Psoas muscle (tissue), 7 donors: ENCODE measurements at regions not wholly inside any gene's neighbourhood (a gene's known extent, or its start where the extent isn't known, plus 50 kb on each side); places are given as distances from the start of the nearest gene placed in this dataset.

Source experiments
- ATAC-seq, 4 donors: fragments of 200-7000 bp; cut with Tn5 transposase; one replicate each; pipeline ENCODE4 v1.9.1; 2020; ENCODE audit warnings: moderate library complexity in 3 of 4, mild to moderate bottlenecking in 2 of 4
- DNase-seq, 2 donors: peaks; one replicate each; pipeline ENCODE4 v3.0.0-alpha.2; 2020
- H3K27ac ChIP-seq: fragments of 200-600 bp; one replicate; pipeline ENCODE4 v1.8.0; 2022
- H3K27me3 ChIP-seq, 3 donors: fragments of 200-600 bp in 1 of 3; one replicate each; pipeline versions ENCODE4 v1.6.1 to v1.8.0; 2013 to 2022; ENCODE audit warnings: low read length in 2 of 3, mild to moderate bottlenecking in 2 of 3, moderate library complexity in 1 of 3; ENCODE audit not compliant: insufficient read depth in 3 of 3
- H3K36me3 ChIP-seq, 2 donors: fragments of 200-600 bp in 1 of 2; one replicate each; pipeline versions ENCODE4 v1.6.1 to v1.8.0; 2013 to 2022; ENCODE audit warnings: low read depth in 1 of 2, mild to moderate bottlenecking in 1 of 2, moderate library complexity in 1 of 2; ENCODE audit not compliant: insufficient read depth in 1 of 2
- H3K4me1 ChIP-seq: fragments of 200-600 bp; one replicate; pipeline ENCODE4 v1.8.0; 2022
- H3K4me3 ChIP-seq: fragments of 200-600 bp; one replicate; pipeline ENCODE4 v1.8.0; 2022; ENCODE audit warnings: mild to moderate bottlenecking
- H3K9me3 ChIP-seq: fragments of 200-600 bp; one replicate; pipeline ENCODE4 v1.8.0; 2022
- WGBS, 3 donors: extraction: QIAGEN DNeasy Blood & Tissue Kit; methylation state at CpG; one replicate each; pipeline versions ENCODE4 v1.1.6 to v1.1.7; 2013; 5-methylcytosine and 5-hydroxymethylcytosine counted together
- intact Hi-C, 2 donors: fragments of 100-400 bp; cut with DNase I; formaldehyde crosslinking; loops; one replicate each; pipeline versions ENCODE4 v1.11.0 to v1.14.2; 2022
- TF ChIP-seq, protein P1 (sequence below): fragments of 200-600 bp; IDR thresholded peaks from one replicate; pipeline ENCODE4 v1.8.0; 2022; ENCODE audit warnings: antibody characterized with exemption
- donor health status: healthy with polysubstance abuse.
- donor health status: DM: no; HTN: no; CAD: no; lungs with moderate emphysema.
- donor health status: Bipolar disorder and iron deficiency.
- donor health status: healthy.
- donor health status: DM: yes; HTN: yes; CAD: no.
- donor health status: DM: no; HTN: no; CAD: no.
- donor health status: DM: yes; HTN: yes; CAD: no.

DNA sequence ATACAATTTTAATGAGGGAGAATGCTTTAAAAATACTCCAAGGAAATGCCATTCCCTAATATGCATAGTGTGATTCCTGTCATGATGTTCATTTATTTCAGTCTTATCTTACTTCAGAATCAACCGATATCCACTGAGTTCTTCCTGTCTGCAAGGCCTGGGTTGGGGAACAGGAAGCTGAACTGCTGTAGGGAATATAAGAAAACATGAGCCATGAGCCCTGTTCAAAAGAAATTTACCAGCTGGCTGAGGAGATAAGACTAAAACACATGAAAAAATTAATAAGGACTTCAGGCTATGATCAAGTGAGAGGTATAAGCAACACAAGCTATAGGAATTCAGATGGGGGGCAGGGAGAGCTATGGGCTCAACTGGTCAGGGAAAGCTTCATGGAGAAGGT, 184.7 kb downstream of the PLPP4 start:
- intact Hi-C loops: no loop called here
- ATAC-seq: no peak

DNA sequence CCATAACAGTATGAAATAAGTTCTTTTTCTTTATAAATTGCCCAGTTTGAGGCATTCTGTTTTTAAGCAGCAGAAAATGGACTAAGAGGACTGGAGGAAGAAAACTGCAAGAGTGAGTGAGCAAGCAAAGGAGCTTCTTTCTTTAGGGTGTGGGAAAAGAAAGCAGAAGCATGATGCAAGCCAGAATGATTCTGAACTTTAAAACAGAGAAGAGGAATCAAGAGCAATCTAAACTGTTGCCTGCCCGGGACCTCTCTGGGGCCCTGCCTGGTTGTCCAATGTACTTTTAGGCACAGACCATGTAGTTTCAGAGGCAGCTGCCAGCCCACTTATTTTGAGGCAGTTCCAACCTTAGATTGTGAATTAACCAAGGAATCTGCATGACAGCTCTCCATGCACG, 186.3 kb downstream of the PLPP4 start:
- 19 to 31% (median 20%) methylated on average over 2 of the region's 2 CpGs for WGBS, 3 donors

More for the DNA sequence above, 184.7 kb downstream of the PLPP4 start:
- no peak overlapping the region for H3K4me3 ChIP-seq
- H3K27me3 ChIP-seq: no peaks in the 10 kb centered on the region
- 53 to 72% (median 56%) methylated on average over 1 of the region's 1 CpG for WGBS, 3 donors
- H3K36me3 ChIP-seq: no peaks in the 10 kb centered on the region
- TF ChIP-seq, protein P1, sequence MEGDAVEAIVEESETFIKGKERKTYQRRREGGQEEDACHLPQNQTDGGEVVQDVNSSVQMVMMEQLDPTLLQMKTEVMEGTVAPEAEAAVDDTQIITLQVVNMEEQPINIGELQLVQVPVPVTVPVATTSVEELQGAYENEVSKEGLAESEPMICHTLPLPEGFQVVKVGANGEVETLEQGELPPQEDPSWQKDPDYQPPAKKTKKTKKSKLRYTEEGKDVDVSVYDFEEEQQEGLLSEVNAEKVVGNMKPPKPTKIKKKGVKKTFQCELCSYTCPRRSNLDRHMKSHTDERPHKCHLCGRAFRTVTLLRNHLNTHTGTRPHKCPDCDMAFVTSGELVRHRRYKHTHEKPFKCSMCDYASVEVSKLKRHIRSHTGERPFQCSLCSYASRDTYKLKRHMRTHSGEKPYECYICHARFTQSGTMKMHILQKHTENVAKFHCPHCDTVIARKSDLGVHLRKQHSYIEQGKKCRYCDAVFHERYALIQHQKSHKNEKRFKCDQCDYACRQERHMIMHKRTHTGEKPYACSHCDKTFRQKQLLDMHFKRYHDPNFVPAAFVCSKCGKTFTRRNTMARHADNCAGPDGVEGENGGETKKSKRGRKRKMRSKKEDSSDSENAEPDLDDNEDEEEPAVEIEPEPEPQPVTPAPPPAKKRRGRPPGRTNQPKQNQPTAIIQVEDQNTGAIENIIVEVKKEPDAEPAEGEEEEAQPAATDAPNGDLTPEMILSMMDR: no peak
- H3K4me1 ChIP-seq: no peaks in the 10 kb centered on the region
- H3K27ac ChIP-seq: no peak overlapping the region
- no peak for DNase-seq
- no peaks in the 10 kb centered on the region for H3K9me3 ChIP-seq

DNA sequence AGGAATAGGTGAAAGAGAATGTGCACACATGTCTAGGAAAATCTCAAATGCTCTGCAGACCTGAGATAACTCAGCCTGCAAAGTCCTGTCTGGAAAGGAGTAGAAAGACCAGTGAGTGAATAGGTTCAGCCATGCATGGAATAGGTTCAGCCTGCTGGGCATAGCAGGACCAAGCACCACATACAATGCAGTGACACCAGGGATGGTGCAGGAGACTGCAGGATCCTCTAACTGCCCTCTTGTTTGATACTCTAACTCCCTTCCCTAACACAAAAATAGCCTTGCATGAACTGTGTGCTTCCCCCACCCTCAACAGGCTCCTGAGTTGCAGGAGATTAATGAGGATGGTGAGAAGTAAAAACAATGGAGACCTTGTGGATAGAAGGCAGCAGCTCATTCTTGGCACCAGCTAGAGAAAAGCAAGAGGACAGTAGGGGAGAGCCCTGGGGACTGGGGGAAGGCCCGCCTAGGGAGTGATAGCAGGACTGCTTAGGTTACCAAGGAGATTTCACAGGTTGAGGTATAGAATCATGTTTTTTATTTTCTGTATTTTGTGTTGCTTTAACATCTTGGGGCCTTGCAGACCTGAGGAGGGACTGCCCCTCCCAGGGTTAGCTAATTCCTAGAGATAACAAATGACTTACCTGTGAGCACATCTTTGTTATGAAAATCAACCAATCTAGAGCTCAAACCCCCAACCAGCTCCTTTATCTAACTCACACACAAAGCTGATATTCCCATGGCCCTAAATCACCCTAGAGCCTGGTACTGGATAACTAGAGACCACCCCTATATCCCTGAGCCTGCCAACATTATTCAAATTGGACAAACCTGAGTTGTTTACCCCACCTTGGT, 187.8 kb downstream of the PLPP4 start:
- ATAC-seq (no peak), DNase-seq (no peak)
- no peaks in the 10 kb centered on the region for H3K4me1 ChIP-seq
- no peak overlapping the region for H3K4me3 ChIP-seq
- no peaks in the 10 kb centered on the region for H3K36me3 ChIP-seq
- TF ChIP-seq, protein P1: no peak
- intact Hi-C loops: no loop called here
- no peaks in the 10 kb centered on the region for H3K27me3 ChIP-seq
- no peaks in the 10 kb centered on the region for H3K9me3 ChIP-seq
- WGBS, 3 donors: 45 to 74% (median 58%) methylated on average over 1 of the region's 1 CpG
- no peak overlapping the region for H3K27ac ChIP-seq

More for the DNA sequence above, 186.3 kb downstream of the PLPP4 start:
- no peaks in the 10 kb centered on the region for H3K36me3 ChIP-seq
- TF ChIP-seq, protein P1: no peak
- no peaks in the 10 kb centered on the region for H3K4me1 ChIP-seq
- DNase-seq: no peak
- intact Hi-C loops: no loop called here
- H3K27ac ChIP-seq: no peak overlapping the region
- H3K9me3 ChIP-seq: no peaks in the 10 kb centered on the region
- H3K27me3 ChIP-seq: no peaks in the 10 kb centered on the region
- ATAC-seq: no peak
- H3K4me3 ChIP-seq: no peak overlapping the region

DNA sequence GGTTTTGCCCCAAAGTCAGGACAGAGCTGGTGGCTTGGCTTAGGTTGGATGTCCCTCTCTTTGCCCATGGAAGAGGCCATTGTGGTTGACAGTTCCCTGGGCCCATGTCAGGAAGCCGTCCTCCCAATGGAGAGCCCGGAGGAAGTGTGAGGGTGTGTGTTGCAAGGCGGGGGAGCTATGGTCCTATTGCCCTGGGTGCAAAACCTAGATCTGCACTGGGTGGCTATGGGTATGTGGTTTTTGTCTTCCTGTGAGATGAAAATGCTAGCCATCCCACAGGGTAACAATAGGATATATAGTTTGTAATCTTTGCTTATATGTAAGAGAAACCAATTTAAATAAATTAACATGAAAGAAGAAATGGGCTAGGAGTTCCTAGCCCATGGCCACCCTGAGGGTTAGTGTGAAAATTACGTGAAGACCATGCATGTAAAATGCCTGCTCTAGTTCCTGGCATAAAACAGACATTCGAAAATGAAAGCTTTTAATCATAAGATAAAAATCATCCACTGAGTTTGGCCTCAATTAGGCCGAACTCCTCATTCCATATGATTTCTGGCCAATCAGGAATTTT, 189.2 kb downstream of the PLPP4 start:
- no peaks in the 10 kb centered on the region for H3K27me3 ChIP-seq
- DNase-seq (no peak), ATAC-seq (no peak)
- H3K4me1 ChIP-seq: no peaks in the 10 kb centered on the region
- no peaks in the 10 kb centered on the region for H3K9me3 ChIP-seq
- no peak overlapping the region for H3K4me3 ChIP-seq
- WGBS, 3 donors: 68 to 76% (median 74%) methylated on average over 6 of the region's 6 CpGs
- intact Hi-C loops: no loop called here
- H3K27ac ChIP-seq: no peak overlapping the region
- no peaks in the 10 kb centered on the region for H3K36me3 ChIP-seq
- TF ChIP-seq, protein P1: no peak
